SW 1271 (cell line): ENCODE measurements at regions not wholly inside any gene's neighbourhood (a gene's known extent, or its start where the extent isn't known, plus 50 kb on each side); places are given as distances from the start of the nearest gene placed in this dataset.

Experiments used
- DNase-seq, 2 experiments: peaks; one replicate each; lab custom pipeline; 2025; lab: John Stamatoyannopoulos, UW

DNA sequence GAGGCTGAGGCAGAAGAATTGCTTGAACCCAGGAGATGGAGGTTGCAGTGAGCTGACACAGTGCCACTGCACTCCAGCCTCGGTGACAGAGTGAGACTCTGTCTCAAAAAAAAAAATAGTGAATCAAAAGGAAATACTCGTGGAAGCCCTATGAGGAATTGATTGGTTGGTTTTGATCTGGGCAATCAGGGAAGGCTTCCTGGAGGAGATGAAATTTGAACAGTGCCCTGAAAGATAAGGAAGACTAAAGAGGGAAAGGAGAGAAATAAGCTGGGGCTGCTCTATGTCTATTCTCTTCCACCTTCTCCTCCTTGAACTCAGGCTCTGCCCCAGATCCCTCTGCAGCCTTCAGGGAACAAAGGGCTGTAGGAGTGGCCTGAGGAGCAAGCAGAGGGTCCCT is 54.1 kb downstream of the IRF2BPL start:
- DNase-seq, result no peak

- no peak for DNase-seq
Measured at GRCh38 chr14:76971549-76971948, 57.0 kb downstream of the IRF2BPL start.

GRCh38 chr14:76968621-76969063 is 59.9 kb downstream of the IRF2BPL start:
- DNase-seq, result no peak

- no peak for DNase-seq
Measured at GRCh38 chr14:76967788-76968187, 60.7 kb downstream of the IRF2BPL start.

DNA sequence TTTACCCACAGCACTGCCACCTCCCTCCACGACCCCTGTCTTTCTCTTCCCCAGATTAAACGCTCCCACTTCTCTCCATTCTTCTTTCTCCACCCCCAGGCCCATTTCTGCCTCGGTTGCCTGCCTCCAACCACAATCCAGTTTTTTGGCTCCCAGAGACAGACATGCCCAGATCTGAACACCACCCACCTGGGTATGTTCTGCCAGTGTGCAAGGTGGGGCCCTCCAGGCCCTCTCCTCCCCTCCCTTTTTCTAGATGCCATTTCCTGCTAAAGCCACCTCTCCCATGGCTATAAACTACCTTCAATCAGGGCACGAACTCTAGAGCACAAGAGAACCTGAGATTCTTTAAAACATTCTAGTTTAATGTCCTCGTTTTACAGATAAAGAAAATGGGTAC is 63.3 kb downstream of the IRF2BPL start:
- no peak for DNase-seq

GRCh38 chr14:76964695-76965094 is 63.8 kb downstream of the IRF2BPL start:
- DNase-seq, result no peak

GRCh38 chr14:76963372-76963771 is 65.1 kb downstream of the IRF2BPL start:
- DNase-seq, result no peak

- DNase-seq, result no peak
Measured at GRCh38 chr14:76962303-76962660, 66.2 kb downstream of the IRF2BPL start.

DNA sequence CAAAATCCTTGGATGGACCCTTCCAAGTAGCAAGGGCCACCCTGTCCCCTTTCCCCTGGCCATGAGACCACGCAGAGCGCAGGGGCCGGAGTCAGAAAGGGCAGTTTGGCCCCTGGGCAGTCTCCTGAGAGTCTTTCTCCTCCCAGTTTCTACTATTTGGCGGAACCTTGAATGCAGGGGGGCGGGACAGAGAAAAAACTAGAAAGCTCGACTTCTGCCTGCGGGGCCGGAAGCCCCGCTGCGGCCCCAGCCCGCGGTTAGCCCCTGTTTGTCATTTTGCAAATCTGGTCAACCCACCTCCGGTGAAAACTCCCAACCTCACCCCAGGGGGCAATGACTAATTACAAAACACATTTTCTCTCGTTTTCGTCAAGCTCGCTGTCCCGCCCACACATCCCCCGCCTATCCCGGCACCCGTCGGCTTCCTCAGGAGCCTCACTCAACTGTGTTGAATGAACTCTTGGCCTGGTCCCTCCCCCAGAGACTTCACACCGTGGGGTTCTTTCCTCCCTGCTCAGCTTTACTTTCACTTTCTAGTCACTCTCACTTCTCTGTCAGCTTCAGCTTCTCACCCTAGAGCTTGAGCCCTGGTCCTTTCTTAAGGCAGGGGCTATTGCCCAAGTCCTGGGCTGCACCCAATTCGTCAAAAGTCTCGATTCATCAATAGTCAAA is 66.7 kb downstream of the IRF2BPL start:
- peak; percentile 94 to 99 for DNase-seq

DNA sequence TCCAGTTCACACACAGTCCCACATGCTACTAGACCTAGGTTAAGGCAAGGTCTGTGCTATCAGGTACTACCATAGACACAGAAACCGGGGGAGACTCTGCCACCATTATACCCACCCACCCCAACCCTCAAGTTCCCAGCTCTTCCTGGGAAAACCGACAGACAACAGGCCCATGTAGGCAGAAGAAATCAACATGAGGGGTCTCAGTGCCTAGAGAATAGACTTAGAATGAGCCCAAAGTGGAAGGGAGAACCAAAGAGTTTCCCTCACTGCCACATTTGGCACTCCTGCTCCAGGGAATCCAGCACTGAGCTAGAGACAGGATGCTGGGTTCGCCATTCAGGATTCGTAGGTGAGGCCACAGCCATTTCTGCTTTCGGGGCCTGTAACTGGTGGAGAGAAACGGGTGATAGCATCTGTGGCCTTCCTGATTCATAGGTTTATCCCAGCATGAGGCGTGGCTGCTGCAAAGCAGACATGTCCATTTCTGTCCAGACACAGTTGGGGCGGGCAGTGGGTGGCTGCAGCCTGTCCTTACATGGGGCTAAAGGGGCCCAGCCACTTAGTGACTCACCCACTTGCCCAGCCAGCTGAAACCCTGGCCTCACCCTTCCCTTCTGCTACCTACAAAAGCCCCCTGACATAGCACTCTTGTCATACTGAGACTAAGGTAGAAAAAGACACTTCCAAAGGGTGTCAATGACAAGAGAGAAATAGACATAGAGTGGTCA is 69.4 kb downstream of the IRF2BPL start:
- DNase-seq, result peak in 1 of 2 experiments; percentile 30

- no peak for DNase-seq
Measured at GRCh38 chr14:76958020-76958979, 70.2 kb downstream of the IRF2BPL start.

DNA sequence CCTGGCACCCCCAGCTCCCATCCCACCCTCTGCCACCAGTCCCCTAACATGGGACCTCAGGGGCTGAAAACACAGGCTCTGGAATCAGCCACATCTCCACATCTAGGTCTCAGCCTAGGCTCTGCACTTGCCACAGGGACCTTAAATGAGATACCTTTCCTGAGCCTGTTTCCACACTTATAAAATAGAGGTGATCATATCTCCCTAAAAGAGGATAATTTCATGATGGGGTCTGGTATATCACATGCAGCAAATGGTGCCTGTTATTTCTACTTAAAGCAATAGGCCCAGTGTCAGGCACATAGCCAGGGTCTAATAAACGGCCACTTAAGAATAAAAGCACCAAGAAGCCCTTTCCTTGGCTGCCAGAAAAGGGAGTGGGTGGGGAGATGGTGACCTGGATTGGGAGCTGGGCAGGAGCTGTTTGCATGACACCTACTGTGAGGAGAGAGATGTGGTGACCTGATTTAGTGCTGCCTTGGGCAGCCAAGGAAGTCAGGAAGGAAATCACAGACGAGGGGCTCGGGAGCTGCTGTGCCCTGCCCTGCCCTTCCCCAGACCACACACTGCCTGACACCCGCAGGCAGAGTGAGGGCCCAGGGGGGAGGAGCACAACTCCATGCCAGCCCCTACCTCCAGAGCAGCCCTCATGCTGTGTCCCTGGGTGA is 71.2 kb downstream of the IRF2BPL start:
- no peak for DNase-seq

DNA sequence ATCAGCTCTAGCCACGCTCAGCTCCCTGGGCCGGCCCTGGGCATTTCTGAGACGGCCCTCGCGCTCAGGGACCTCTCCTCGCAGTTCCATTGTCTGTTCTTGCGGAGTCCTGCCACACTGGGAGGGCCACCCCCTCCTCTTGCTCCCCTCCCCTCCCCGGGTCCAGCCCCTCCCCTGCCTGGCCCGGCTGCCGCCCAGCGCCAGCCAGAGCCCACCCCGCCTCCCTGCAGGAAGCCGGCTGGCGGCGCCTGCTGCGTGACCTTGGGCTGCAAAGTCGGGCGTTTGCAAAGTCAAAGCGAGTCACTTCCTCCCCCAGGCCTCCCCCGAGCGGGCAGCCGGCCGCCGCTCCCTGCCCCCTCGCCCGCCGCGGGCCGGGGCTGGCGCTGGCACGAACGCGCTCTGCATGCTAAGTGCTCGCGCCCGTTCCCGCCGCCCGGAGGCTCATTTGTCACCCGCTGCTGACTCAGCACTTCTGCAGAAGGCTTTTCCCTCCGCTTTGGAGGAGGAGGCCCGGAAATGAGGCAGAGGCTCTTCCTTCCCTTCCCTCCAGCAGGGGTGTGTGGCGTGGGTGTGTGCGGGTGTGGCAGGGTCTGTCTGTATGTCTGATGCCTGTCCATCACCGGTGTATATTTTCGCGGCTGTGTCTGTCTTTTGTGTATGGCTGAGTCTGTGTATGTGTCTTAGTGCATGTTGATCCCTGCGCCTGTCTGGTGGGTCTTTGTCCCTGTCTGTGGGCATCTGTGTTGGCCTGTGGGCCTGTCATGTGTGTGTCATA is 72.0 kb downstream of the IRF2BPL start:
- peak; percentile 88 to 95 for DNase-seq

DNA sequence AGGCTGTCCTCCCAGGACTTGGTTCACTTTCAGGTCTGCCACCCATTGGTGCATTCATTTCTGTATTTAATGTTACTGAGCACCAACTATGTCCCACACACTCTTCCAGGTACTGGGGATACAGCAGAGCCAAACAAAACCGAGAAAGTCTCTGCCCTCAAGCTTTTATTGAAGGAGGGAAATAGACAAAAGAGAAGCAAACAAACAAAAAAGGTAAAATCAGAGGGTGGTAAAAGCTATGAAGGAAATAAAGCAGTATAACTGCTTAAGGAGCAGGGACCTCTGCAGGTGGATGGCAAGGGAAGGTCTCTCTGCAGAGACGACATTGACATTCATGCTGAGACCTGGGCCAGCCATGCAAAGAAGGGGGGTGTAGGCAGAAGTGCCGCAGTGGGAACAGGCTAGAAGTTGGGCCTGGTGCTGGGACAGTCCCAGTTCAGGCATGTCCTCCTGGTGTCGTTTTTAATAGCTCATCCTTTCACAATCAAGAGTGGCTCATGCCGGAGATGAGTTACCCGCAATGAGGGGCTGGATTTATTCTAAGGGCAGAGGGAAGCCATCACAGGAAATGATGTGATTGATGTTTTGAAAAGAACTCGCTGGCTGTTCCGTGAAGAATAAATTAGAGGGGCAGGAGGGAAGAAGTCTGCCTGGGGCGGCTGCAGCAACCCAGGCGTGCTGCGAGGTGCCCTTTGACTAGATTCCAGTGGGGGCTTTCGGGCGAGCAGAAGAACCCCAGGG is 72.8 kb downstream of the IRF2BPL start:
- DNase-seq, result peak in 1 of 2 experiments; percentile 76

- no peak for DNase-seq
Measured at GRCh38 chr14:76954394-76955190, 73.9 kb downstream of the IRF2BPL start.

GRCh38 chr14:76953311-76953945 is 75.1 kb downstream of the IRF2BPL start:
- DNase-seq, result peak; percentile 55 to 78

DNA sequence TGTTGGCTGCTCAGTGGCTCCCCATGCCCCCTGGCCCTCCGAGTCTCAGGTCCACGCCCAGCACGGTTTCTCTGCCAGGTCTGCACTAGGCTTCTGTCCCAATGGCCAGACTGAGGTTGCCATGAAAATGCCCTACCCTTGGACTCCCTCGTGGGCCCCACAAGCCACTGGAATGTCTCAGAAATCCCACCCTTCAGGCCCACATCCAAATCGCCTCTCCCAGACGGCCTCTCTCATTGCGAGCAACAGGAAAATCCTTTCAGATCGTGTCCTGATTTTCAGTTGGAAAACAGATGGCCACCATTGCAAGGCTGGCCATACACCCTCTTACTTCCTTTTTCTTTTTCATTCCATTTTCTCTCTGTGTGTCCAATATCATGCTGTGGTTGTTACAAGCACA is 77.3 kb downstream of the IRF2BPL start:
- DNase-seq, result no peak

DNA sequence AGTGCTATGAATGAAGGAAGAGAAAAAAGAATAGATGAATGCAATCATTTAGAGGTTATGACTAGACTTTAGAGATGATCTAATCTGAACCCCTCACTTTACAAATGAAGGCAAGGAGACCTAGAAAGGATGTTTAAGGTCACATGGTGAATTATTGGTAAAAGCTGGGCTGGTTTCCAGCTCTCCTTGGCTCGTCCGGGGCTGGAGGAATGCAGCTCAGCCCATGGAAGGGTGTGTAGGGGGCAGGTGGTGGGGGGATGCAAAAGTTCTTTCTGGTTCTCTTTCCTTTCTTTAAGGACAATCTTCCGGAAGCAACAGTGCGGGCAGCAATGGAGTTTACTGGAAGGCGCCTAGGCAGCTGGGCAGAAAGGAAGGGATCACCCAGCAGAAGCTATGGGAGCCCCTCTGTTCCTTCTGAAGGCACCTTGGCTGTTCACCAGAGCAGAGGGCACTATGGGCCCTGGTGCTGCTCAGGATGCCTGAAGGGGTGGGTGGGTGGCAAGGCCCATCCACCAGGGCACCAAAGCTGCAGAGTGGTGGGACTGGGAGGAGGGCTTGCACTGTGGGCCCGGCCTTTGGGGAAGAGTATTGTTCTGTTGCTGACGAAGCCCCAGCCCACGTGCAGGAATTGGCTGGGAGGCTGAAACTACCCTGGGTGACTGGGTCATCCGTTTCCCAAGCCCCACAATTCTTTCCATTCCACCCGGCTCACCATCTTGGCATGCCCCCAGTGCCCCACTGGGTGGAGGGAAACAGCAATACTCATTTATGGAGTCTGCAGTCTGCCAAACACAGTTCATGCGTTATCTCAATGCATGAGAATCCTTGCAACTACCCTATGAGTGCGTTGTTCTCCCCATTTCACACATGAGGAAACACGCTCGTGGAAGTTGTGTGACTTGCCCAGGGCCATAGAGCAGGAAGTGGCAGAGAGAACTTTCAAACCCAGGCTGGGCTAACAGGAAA is 78.2 kb downstream of the IRF2BPL start:
- no peak for DNase-seq
